Heart left ventricle (tissue), 13 donors: ENCODE measurements at regions not wholly inside any gene's neighbourhood (a gene's known extent, or its start where the extent isn't known, plus 50 kb on each side); places are given as distances from the start of the nearest gene placed in this dataset.

Experiments
- CTCF ChIP-seq, 12 donors: fragments of 200-600 bp; sonication (generic) in 4 of 12; IDR thresholded peaks; one replicate each; pipeline versions ENCODE4 v1.5.0 to v1.8.0; 2018 to 2022; ENCODE audit warnings: antibody characterized with exemption in 12 of 12, mild to moderate bottlenecking in 5 of 12
- POLR2A ChIP-seq, 2 donors: fragments of 450-650 bp; IDR thresholded peaks; one replicate each; pipeline ENCODE4 v1.6.1; 2017; ENCODE audit warnings: antibody characterized with exemption in 2 of 2, mild to moderate bottlenecking in 2 of 2, moderate library complexity in 2 of 2
- donor health status: ischemic (EF 13 %, LVEDD 7.1; RV severe dilation, severe dysfunction).
- donor health status: DM: no; HTN: yes; CAD: no.
- donor health status: DM: no; HTN: no; CAD: no.
- donor health status: ischemic (EF 25% LVEDD 6.9; RV normal size, moderate dysfunction).
- donor health status: ischemic (EF 25% LVEDD 5.7; RV mildly dilated, moderate dysfunction).
- donor health status: ischemic (EF 35%, LVEDD 5.7; RV mildly dilated, moderate dysfunction).
- donor health status: nonischemic (EF 11% LVEDD 7.7; RV severe dilation, severe dysfunction).
- donor health status: DM: yes; HTN: yes; CAD: no.
- donor health status: PGD.
- donor health status: ischemic (EF 29% LVEDD 5.4; RV normal size, mild dysfunction).
- donor health status: nonischemic (EF 23%, LVEDD 6.1; RV moderate dilation, normal function).

- no peak for TF ChIP-seq CTCF (IDR thresholded peaks at IDR 0.05)
- TF ChIP-seq POLR2A (IDR thresholded peaks at IDR 0.05): no peak
These were observed 109.0 kb downstream of the SHOX start for GRCh38 chrX:739611-740010.
